Ishikawa (cell line): ENCODE measurements at regions not wholly inside any gene's neighbourhood (a gene's known extent, or its start where the extent isn't known, plus 50 kb on each side); places are given as distances from the start of the nearest gene placed in this dataset.

Source experiments
- CREB1 ChIP-seq: IDR thresholded peaks from 2 replicates; pipeline ENCODE4 v1.6.1; 2012; ENCODE audit warnings: low read depth
- NFIC ChIP-seq: IDR thresholded peaks from 2 replicates; pipeline ENCODE4 v1.6.1; 2012
- TF ChIP-seq, protein P1 (sequence below): IDR thresholded peaks from 2 replicates; pipeline ENCODE4 v1.6.1; 2012; ENCODE audit warnings: low read depth, mild to moderate bottlenecking

DNA sequence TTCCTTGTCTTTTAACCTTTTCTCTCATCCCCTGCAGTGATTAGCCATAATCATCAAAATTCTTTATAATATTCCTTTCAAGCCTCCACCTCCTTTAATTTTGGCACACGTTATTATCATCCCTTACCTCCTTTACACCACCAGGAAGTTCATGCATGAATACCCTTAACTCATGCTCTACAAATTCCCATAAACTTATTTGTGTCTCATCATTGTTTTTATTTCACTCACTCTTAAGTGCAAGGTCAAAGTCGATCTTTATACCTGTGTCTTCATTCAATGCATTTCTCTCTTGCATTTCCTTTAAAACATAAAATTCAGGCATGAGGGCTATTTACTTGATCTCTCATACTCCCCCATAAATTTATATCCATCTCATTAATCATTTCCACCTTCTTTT lies 1064.6 kb upstream of the CADM2 start:
- TF ChIP-seq NFIC (no peak), CREB1 (no peak)
- TF ChIP-seq, protein P1, sequence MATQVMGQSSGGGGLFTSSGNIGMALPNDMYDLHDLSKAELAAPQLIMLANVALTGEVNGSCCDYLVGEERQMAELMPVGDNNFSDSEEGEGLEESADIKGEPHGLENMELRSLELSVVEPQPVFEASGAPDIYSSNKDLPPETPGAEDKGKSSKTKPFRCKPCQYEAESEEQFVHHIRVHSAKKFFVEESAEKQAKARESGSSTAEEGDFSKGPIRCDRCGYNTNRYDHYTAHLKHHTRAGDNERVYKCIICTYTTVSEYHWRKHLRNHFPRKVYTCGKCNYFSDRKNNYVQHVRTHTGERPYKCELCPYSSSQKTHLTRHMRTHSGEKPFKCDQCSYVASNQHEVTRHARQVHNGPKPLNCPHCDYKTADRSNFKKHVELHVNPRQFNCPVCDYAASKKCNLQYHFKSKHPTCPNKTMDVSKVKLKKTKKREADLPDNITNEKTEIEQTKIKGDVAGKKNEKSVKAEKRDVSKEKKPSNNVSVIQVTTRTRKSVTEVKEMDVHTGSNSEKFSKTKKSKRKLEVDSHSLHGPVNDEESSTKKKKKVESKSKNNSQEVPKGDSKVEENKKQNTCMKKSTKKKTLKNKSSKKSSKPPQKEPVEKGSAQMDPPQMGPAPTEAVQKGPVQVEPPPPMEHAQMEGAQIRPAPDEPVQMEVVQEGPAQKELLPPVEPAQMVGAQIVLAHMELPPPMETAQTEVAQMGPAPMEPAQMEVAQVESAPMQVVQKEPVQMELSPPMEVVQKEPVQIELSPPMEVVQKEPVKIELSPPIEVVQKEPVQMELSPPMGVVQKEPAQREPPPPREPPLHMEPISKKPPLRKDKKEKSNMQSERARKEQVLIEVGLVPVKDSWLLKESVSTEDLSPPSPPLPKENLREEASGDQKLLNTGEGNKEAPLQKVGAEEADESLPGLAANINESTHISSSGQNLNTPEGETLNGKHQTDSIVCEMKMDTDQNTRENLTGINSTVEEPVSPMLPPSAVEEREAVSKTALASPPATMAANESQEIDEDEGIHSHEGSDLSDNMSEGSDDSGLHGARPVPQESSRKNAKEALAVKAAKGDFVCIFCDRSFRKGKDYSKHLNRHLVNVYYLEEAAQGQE: no peak
